Activated CD4-positive, alpha-beta T cell treated with anti-CD3 and anti-CD28 coated beads for 36 hours (primary cell): ENCODE measurements at regions not wholly inside any gene's neighbourhood (a gene's known extent, or its start where the extent isn't known, plus 50 kb on each side); places are given as distances from the start of the nearest gene placed in this dataset.
"Not testable (repeated sequence)": the region's sequence is repeated elsewhere in the genome, so short reads cannot be mapped to it uniquely, and the experiment has no call there.

Source experiments
- ATAC-seq: fragments of 200-7000 bp; cut with Tn5 transposase; one replicate; pipeline ENCODE4 v1.10.0; 2021; ENCODE audit warnings: mild to moderate bottlenecking, moderate library complexity
- CTCF ChIA-PET: fragments of 350-600 bp; sonication (Branson Sonifier 250); formaldehyde crosslinking; loops from one replicate; lab custom pipeline; 2021; ENCODE audit warnings: antibody characterized with exemption; lab: Charles Lee
- POLR2A ChIA-PET: fragments of 350-600 bp; sonication (Branson Sonifier 250); formaldehyde crosslinking; loops from one replicate; lab custom pipeline; 2021; ENCODE audit warnings: antibody characterized with exemption, inconsistent platforms; lab: Charles Lee
- DNase-seq: peaks from one replicate; pipeline ENCODE4 v3.0.0-alpha.2; 2020
- H3K27ac Mint-ChIP-seq: one replicate; pipeline ENCODE4 v1.8.0; 2021; ENCODE audit warnings: mixed read lengths
- H3K27me3 Mint-ChIP-seq: one replicate; pipeline ENCODE4 v1.8.0; 2021; ENCODE audit warnings: mixed read lengths
- H3K36me3 Mint-ChIP-seq: one replicate; pipeline ENCODE4 v1.8.0; 2021; ENCODE audit warnings: low read depth, mixed read lengths
- H3K4me1 Mint-ChIP-seq: one replicate; pipeline ENCODE4 v1.8.0; 2021; ENCODE audit warnings: mixed read lengths
- H3K4me3 Mint-ChIP-seq: one replicate; pipeline ENCODE4 v1.8.0; 2021; ENCODE audit warnings: mild to moderate bottlenecking, moderate library complexity, mixed read lengths
- H3K9me3 Mint-ChIP-seq: one replicate; pipeline ENCODE4 v1.8.0; 2021; ENCODE audit warnings: low read depth, mixed read lengths
- intact Hi-C, 2 experiments: fragments of 100-400 bp; cut with DNase I in 1 of 2; cut with micrococcal nuclease in 1 of 2; formaldehyde crosslinking; loops; one replicate each; pipeline versions ENCODE4 v1.14.2 to v1.15.1; 2022 to 2024; cut with DNase I, micrococcal nuclease

DNA sequence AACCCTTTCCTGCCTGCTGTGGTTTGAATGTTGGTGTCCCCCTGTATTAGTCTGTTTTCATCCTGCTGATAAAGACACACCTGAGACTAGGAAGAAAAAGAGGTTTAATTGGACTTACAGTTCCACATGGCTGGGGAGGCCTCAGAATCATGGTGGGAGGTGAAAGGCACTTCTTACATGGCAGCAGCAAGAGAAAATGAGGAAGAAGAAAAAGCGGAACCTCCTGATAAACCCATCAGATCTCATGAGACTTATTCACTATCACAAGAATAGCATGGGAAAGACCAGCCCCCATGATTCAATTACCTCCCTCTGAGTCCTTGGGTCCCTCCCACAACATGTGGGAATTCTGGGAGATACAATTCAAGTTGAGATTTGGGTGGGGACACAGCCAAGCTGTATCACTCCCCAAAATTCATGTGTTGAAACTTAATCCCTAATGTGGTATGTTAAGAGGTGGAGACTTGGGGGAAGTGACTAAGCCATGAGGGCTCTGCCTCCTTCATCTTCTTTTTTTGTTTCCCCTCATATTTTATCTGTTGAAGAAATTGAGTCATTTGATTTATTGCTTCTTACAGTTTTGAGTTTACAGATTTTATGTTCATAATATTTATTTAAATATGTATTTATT, 64.9 kb upstream of the SYNCRIP start:
- H3K4me3 Mint-ChIP-seq, ATAC-seq, H3K4me1 Mint-ChIP-seq, H3K27ac Mint-ChIP-seq, intact Hi-C loops, H3K9me3 Mint-ChIP-seq, CTCF ChIA-PET, DNase-seq, POLR2A ChIA-PET, H3K36me3 Mint-ChIP-seq, H3K27me3 Mint-ChIP-seq: not testable (repeated sequence)

DNA sequence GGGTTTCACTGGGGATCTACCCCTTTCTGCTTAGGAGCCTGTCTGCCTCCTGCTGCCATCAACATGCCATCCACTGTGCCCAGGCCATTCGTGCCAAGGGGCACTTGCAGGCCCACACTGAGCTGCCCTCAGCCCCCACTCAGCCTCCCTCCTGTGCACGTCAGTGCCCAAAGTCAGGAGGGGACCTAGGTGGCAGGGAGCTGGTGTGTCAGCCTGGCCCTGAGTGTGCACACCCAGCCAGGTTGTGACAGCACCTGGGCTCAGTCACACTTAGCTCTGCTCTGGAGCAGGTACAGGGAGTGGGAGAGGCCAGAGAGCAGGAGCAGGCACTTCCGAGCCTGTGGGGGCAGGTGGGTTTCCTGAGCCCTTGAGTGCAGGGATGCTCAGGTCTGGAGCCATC, 63.6 kb upstream of the SYNCRIP start:
- no peak overlapping the region for H3K4me3 Mint-ChIP-seq
- DNase-seq (no peak), ATAC-seq (no peak)
- no peaks in the 10 kb centered on the region for H3K36me3 Mint-ChIP-seq
- intact Hi-C loops: no loop called here
- no peaks in the 10 kb centered on the region for H3K4me1 Mint-ChIP-seq
- H3K27me3 Mint-ChIP-seq: no peaks in the 10 kb centered on the region
- CTCF ChIA-PET: interaction anchor here (0.6 kb wide), 1 partner anchor 494 kb away, joined by 3 read pairs; no protein-coding TSS in a partner anchor
- POLR2A ChIA-PET: interaction anchor here (0.5 to 1.4 kb wide), 2 partner anchors 27 to 76 kb away, joined by 4 to 5 read pairs; no protein-coding TSS in a partner anchor
- no peak overlapping the region for H3K27ac Mint-ChIP-seq
- H3K9me3 Mint-ChIP-seq: no peaks in the 10 kb centered on the region

DNA sequence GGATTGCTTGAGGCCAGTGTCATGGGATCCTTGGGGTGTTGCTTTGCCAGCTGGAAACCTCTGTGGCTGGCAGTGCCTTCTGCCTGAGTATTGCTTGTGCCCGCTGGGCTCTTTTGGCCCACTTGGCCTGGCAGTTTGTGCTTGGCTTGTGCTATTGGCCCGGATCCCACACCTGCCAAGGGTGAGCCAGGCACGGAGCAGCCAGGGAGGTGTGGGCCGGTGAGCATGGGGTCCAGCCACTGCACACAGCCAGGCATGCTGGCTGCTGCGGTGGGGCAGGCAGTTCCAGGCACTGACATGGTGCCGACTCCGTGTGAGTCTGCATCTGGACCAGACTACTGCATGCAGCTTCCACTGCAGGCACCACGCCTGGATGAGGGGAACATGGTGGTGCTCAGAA, 62.5 kb upstream of the SYNCRIP start:
- H3K4me1 Mint-ChIP-seq: no peaks in the 10 kb centered on the region
- DNase-seq (no peak), ATAC-seq (no peak)
- no peak overlapping the region for H3K27ac Mint-ChIP-seq
- ChIA-PET CTCF (no interaction called here), POLR2A (interaction anchor here (1.4 kb wide), 1 partner anchor 26 kb away, joined by 4 read pairs; no protein-coding TSS in a partner anchor)
- H3K9me3 Mint-ChIP-seq: no peaks in the 10 kb centered on the region
- intact Hi-C loops: no loop called here
- no peak overlapping the region for H3K4me3 Mint-ChIP-seq
- H3K36me3 Mint-ChIP-seq: no peaks in the 10 kb centered on the region
- peaks cover 1% of the 10 kb centered on the region for H3K27me3 Mint-ChIP-seq

DNA sequence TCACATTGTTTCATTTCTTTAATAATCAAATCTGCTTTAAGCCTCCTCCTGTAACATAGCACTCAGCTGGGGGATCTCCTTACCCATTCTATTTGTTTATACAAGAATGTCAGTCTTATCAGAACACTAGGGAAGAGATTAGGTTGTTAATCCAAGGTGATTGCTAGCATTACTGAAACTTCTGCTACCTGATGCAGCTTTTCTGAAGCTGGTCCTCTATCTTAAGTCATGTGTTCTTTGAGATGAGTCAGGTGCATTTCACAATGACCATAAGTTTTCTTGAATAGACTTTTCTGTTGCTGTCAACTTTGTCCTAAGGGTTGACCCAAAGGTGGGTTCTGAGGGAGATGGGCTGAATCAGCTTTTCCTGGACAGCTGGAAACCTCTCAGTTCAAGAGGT, 60.7 kb upstream of the SYNCRIP start:
- Mint-ChIP-seq H3K9me3 (peaks cover 3% of the 10 kb centered on the region), H3K4me1 (no peaks in the 10 kb centered on the region), H3K27ac (no peak overlapping the region), H3K36me3 (peaks cover 2% of the 10 kb centered on the region), H3K4me3 (no peak overlapping the region), H3K27me3 (peaks cover 5% of the 10 kb centered on the region)
- intact Hi-C loops: no loop called here
- no peak for ATAC-seq
- DNase-seq: no peak
- POLR2A ChIA-PET: no interaction called here
- CTCF ChIA-PET: no interaction called here
